ENCODE measurements at regions not wholly inside any gene's neighbourhood (a gene's known extent, or its start where the extent isn't known, plus 50 kb on each side); places are given as distances from the start of the nearest gene placed in this dataset.

- peak; percentile 76 for DNase-seq
These were observed 132.2 kb upstream of the ASTN2 start for GRCh38 chr9:117546894-117547678.

- DNase-seq, result no peak
These were observed 131.0 kb upstream of the ASTN2 start for GRCh38 chr9:117545846-117546245.

- no peak for DNase-seq
These were observed 128.2 kb upstream of the ASTN2 start for GRCh38 chr9:117543089-117543488.

GRCh38 chr9:117542021-117542420 lies 127.2 kb upstream of the ASTN2 start:
- DNase-seq, result no peak

GRCh38 chr9:117541181-117541580 lies 126.3 kb upstream of the ASTN2 start:
- no peak for DNase-seq

GRCh38 chr9:117535973-117536372 lies 121.1 kb upstream of the ASTN2 start:
- no peak for DNase-seq

- no peak for DNase-seq
These were observed 120.6 kb upstream of the ASTN2 start for GRCh38 chr9:117535434-117535833.

- DNase-seq, result no peak
These were observed 113.4 kb upstream of the ASTN2 start for GRCh38 chr9:117528225-117528624.

GRCh38 chr9:117526674-117527073 lies 111.8 kb upstream of the ASTN2 start:
- no peak for DNase-seq

- peak; percentile 45 for DNase-seq
These were observed 108.8 kb upstream of the ASTN2 start for GRCh38 chr9:117523531-117524153.

GRCh38 chr9:117521293-117521692 lies 106.4 kb upstream of the ASTN2 start:
- DNase-seq, result no peak

GRCh38 chr9:117516676-117517632 lies 102.1 kb upstream of the ASTN2 start:
- no peak for DNase-seq

GRCh38 chr9:117511852-117512481 lies 97.1 kb upstream of the ASTN2 start:
- no peak for DNase-seq

GRCh38 chr9:117496307-117496706 lies 81.5 kb upstream of the ASTN2 start:
- no peak for DNase-seq

- no peak for DNase-seq
These were observed 79.7 kb upstream of the ASTN2 start for GRCh38 chr9:117494401-117495090.

GRCh38 chr9:117492476-117492875 lies 77.6 kb upstream of the ASTN2 start:
- DNase-seq, result no peak

GRCh38 chr9:117491491-117491890 lies 76.6 kb upstream of the ASTN2 start:
- DNase-seq, result no peak

GRCh38 chr9:117490199-117490598 lies 75.3 kb upstream of the ASTN2 start:
- no peak for DNase-seq

GRCh38 chr9:117488659-117489058 lies 73.8 kb upstream of the ASTN2 start:
- DNase-seq, result no peak

- peak; percentile 98 for DNase-seq
These were observed 72.8 kb upstream of the ASTN2 start for GRCh38 chr9:117487555-117488175.

GRCh38 chr9:117486426-117486825 lies 71.6 kb upstream of the ASTN2 start:
- DNase-seq, result no peak

- no peak for DNase-seq
These were observed 70.3 kb upstream of the ASTN2 start for GRCh38 chr9:117485176-117485575.

All from DMS153 (cell line).